Fibroblast of lung (primary cell): ENCODE measurements at regions not wholly inside any gene's neighbourhood (a gene's known extent, or its start where the extent isn't known, plus 50 kb on each side); places are given as distances from the start of the nearest gene placed in this dataset.

ENCODE experiments used
- DNase-seq, 2 donors: peaks; one replicate each; pipeline versions ENCODE4 v3.0.0 to v3.0.0-alpha.2; 2010; ENCODE audit warnings: low read depth in 2 of 2
- H2AFZ ChIP-seq: 2 replicates; pipeline ENCODE4 v1.5.1; 2012; ENCODE audit warnings: low read length, control low read depth, inconsistent platforms
- H3K27ac ChIP-seq: 2 replicates; pipeline ENCODE4 v1.5.1; 2011; ENCODE audit warnings: low read length, control low read depth; ENCODE audit not compliant: insufficient read depth
- H3K27me3 ChIP-seq: 2 replicates; pipeline ENCODE4 v1.5.1; 2011; ENCODE audit warnings: mild to moderate bottlenecking, low read length; ENCODE audit not compliant: control insufficient read depth, insufficient read depth
- H3K36me3 ChIP-seq: 2 replicates; pipeline ENCODE4 v1.5.1; 2011; ENCODE audit warnings: low read length; ENCODE audit not compliant: control insufficient read depth, insufficient read depth
- H3K4me1 ChIP-seq: 2 replicates; pipeline ENCODE4 v1.5.1; 2011; ENCODE audit warnings: low read length; ENCODE audit not compliant: control insufficient read depth, insufficient read depth; ENCODE audit errors: extremely low read depth
- H3K4me2 ChIP-seq: 2 replicates; pipeline ENCODE4 v1.5.1; 2011; ENCODE audit warnings: low read length, control low read depth; ENCODE audit not compliant: insufficient read depth; ENCODE audit errors: extremely low read depth
- H3K4me3 ChIP-seq, 4 experiments: fragments of 200-600 bp in 1 of 4; sonication (generic) in 1 of 4; replicated peaks in 1 of 4; 2 replicates each; pipeline ENCODE4 v1.5.1; 2011 to 2016; ENCODE audit warnings: low read length in 4 of 4, low read depth in 3 of 4, mild to moderate bottlenecking in 3 of 4, control low read depth in 2 of 4, inconsistent platforms in 1 of 4, mixed read lengths in 1 of 4; ENCODE audit not compliant: insufficient read depth in 1 of 4; ENCODE audit errors: control extremely low read depth in 1 of 4
- H3K79me2 ChIP-seq: 2 replicates; pipeline ENCODE4 v1.5.1; 2012; ENCODE audit warnings: mild to moderate bottlenecking, low read length, inconsistent platforms; ENCODE audit not compliant: control insufficient read depth, insufficient read depth
- H3K9ac ChIP-seq: 2 replicates; pipeline ENCODE4 v1.5.1; 2011; ENCODE audit warnings: mild to moderate bottlenecking, low read length, control low read depth; ENCODE audit not compliant: insufficient read depth
- H3K9me3 ChIP-seq: 2 replicates; pipeline ENCODE4 v1.5.1; 2012; ENCODE audit warnings: low read depth, low read length; ENCODE audit not compliant: control insufficient read depth, insufficient read depth
- H4K20me1 ChIP-seq: 2 replicates; pipeline ENCODE4 v1.5.1; 2011; ENCODE audit warnings: low read length; ENCODE audit not compliant: control insufficient read depth, insufficient read depth; ENCODE audit errors: extremely low read depth
- EZH2 ChIP-seq: IDR thresholded peaks from 2 replicates; pipeline ENCODE4 v1.5.1; 2012; ENCODE audit warnings: low read length, control low read depth, mild to moderate bottlenecking; ENCODE audit errors: missing control alignments
- TF ChIP-seq, protein P1 (sequence below), 2 donors: IDR thresholded peaks in 1 of 2; conservative IDR thresholded peaks in 1 of 2; 1 replicate in 1 of 2; 2 replicates in 1 of 2; pipeline ENCODE4 v1.5.1; 2011 to 2012; ENCODE audit warnings: low read length in 2 of 2, control low read depth in 1 of 2, inconsistent platforms in 1 of 2, low read depth in 1 of 2, mild to moderate bottlenecking in 1 of 2

DNA sequence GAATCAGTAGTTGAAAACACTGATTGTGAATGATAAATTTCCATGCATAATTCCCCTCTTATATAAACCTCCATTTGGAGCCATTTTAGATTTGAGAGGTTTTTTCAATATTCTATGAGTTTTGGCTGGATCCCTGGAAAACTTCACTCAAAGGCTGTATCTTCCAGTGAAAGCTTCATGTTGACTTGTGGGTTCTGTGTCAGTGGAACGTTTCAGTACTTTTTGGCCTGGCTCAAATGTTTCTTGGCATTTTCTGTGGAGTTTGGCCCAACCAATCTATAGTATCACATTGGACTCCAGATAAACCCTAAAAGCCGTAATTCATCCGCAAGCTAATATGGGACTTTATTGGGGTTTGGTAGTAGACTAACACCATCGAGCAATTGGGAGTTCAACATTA lies 172.6 kb upstream of the PRPS1L1 start:
- H3K36me3 ChIP-seq = no peaks in the 10 kb centered on the region
- TF ChIP-seq, protein P1, sequence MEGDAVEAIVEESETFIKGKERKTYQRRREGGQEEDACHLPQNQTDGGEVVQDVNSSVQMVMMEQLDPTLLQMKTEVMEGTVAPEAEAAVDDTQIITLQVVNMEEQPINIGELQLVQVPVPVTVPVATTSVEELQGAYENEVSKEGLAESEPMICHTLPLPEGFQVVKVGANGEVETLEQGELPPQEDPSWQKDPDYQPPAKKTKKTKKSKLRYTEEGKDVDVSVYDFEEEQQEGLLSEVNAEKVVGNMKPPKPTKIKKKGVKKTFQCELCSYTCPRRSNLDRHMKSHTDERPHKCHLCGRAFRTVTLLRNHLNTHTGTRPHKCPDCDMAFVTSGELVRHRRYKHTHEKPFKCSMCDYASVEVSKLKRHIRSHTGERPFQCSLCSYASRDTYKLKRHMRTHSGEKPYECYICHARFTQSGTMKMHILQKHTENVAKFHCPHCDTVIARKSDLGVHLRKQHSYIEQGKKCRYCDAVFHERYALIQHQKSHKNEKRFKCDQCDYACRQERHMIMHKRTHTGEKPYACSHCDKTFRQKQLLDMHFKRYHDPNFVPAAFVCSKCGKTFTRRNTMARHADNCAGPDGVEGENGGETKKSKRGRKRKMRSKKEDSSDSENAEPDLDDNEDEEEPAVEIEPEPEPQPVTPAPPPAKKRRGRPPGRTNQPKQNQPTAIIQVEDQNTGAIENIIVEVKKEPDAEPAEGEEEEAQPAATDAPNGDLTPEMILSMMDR (conservative IDR thresholded peaks at IDR 0.05 in 1 of 2, IDR thresholded peaks at IDR 0.05 in 1 of 2; ENCODE audit: low read depth in 1 of 2, low read length in 2 of 2) = no peak
- no peak for TF ChIP-seq EZH2
- no peaks in the 10 kb centered on the region for H4K20me1 ChIP-seq
- H3K9ac ChIP-seq = no peak overlapping the region
- no peaks in the 10 kb centered on the region for H3K9me3 ChIP-seq
- H3K27ac ChIP-seq = no peak overlapping the region
- no peak overlapping the region for H3K4me3 ChIP-seq
- no peak overlapping the region for H2AFZ ChIP-seq
- H3K79me2 ChIP-seq = no peaks in the 10 kb centered on the region
- H3K4me2 ChIP-seq = no peak overlapping the region
- no peak for DNase-seq
- H3K4me1 ChIP-seq = no peaks in the 10 kb centered on the region
- H3K27me3 ChIP-seq = no peaks in the 10 kb centered on the region

DNA sequence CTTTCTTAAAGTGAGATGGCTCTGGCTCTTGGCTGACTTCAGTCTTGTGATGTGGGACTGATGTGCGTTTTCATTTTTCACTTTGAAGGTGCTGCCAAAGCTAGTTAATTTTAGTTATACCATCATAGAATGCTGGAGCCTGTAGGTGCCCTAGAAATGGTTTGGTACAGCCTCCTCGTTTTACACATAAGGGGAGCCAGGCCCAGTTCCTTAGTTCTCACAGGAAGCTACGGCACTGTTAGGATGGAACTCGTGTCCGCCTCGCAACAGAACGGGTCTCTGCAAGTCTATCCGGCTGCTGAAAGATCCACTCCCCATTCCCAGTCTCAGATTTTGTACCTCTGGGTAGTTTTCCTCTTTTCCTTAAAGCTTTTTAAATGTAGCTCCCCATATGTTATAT lies 173.2 kb upstream of the PRPS1L1 start:
- Histone ChIP-seq H3K4me1 (no peaks in the 10 kb centered on the region), H3K27ac (no peak overlapping the region)

DNA sequence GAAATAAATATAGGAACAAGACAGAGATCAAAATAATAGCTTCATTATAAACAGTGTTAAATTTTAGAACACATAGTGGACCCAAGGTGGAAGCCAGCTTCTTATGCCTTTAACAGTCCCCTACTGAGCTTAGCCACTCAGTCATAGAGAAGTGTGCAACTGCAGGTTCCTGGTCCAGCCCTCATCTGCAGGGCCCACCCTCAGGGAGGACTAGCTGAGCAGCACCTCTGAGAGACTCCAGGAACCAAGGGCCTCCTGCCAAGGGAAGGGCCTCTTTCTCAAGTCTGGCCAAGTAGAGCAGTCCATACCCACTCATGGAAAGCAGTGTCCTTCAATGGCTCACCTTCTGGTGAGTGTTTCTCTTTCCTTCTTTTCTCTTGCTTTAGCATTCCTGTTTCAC lies 173.7 kb upstream of the PRPS1L1 start:
- no peak overlapping the region for H3K27ac ChIP-seq
- H3K4me1 ChIP-seq = no peaks in the 10 kb centered on the region
- no peak for DNase-seq

More for the DNA sequence above, 173.2 kb upstream of the PRPS1L1 start:
- TF ChIP-seq EZH2 = no peak
- TF ChIP-seq, protein P1 (conservative IDR thresholded peaks at IDR 0.05 in 1 of 2, IDR thresholded peaks at IDR 0.05 in 1 of 2; ENCODE audit: low read depth in 1 of 2, low read length in 2 of 2) = no peak
- Histone ChIP-seq H3K4me2 (no peak overlapping the region), H3K79me2 (no peaks in the 10 kb centered on the region), H3K9ac (no peak overlapping the region), H3K27me3 (no peaks in the 10 kb centered on the region), H3K36me3 (no peaks in the 10 kb centered on the region), H2AFZ (no peak overlapping the region), H3K4me3 (no peak overlapping the region), H4K20me1 (no peaks in the 10 kb centered on the region), H3K9me3 (no peaks in the 10 kb centered on the region)
- no peak for DNase-seq

More for the DNA sequence above, 173.7 kb upstream of the PRPS1L1 start:
- H3K79me2 ChIP-seq = no peaks in the 10 kb centered on the region
- H3K27me3 ChIP-seq = no peaks in the 10 kb centered on the region
- no peak overlapping the region for H2AFZ ChIP-seq
- no peak for TF ChIP-seq EZH2
- TF ChIP-seq, protein P1 (conservative IDR thresholded peaks at IDR 0.05 in 1 of 2, IDR thresholded peaks at IDR 0.05 in 1 of 2; ENCODE audit: low read depth in 1 of 2, low read length in 2 of 2) = no peak
- no peaks in the 10 kb centered on the region for H4K20me1 ChIP-seq
- no peak overlapping the region for H3K9ac ChIP-seq
- H3K36me3 ChIP-seq = no peaks in the 10 kb centered on the region
- H3K4me2 ChIP-seq = no peak overlapping the region
- no peaks in the 10 kb centered on the region for H3K9me3 ChIP-seq
- no peak overlapping the region for H3K4me3 ChIP-seq
